H9 (cell line): ENCODE measurements at regions not wholly inside any gene's neighbourhood (a gene's known extent, or its start where the extent isn't known, plus 50 kb on each side); places are given as distances from the start of the nearest gene placed in this dataset.

Experiments used
- DNase-seq: peaks from one replicate; pipeline ENCODE4 v3.0.0-alpha.2; 2017
- H2AFZ ChIP-seq: one replicate; pipeline ENCODE4 v1.6.1; 2013; ENCODE audit warnings: mild to moderate bottlenecking, low read length, control low read depth, moderate library complexity
- H2AK5ac ChIP-seq: 2 replicates; pipeline ENCODE4 v1.6.1; 2013; ENCODE audit warnings: low read length, control low read depth, mixed read lengths; ENCODE audit not compliant: insufficient read length
- H2BK120ac ChIP-seq: one replicate; pipeline ENCODE4 v1.6.1; 2013; ENCODE audit warnings: low read depth, mild to moderate bottlenecking, low read length, control low read depth, inconsistent platforms; ENCODE audit not compliant: poor library complexity, severe bottlenecking
- H2BK12ac ChIP-seq: 2 replicates; pipeline ENCODE4 v1.6.1; 2013; ENCODE audit warnings: low read length, control low read depth, mixed read lengths, low read depth; ENCODE audit not compliant: insufficient read length
- H2BK15ac ChIP-seq: 2 replicates; pipeline ENCODE4 v1.6.1; 2013; ENCODE audit warnings: low read depth, low read length, control low read depth
- H2BK20ac ChIP-seq: one replicate; pipeline ENCODE4 v1.6.1; 2013; ENCODE audit warnings: low read depth, mild to moderate bottlenecking, low read length, control low read depth, inconsistent platforms; ENCODE audit not compliant: poor library complexity, severe bottlenecking
- H2BK5ac ChIP-seq: 2 replicates; pipeline ENCODE4 v1.6.1; 2013; ENCODE audit warnings: low read length, control low read depth, mixed read lengths; ENCODE audit not compliant: insufficient read length
- H3K14ac ChIP-seq: 2 replicates; pipeline ENCODE4 v1.6.1; 2013; ENCODE audit warnings: low read length, control low read depth; ENCODE audit not compliant: insufficient read depth
- H3K18ac ChIP-seq: 2 replicates; pipeline ENCODE4 v1.6.1; 2013; ENCODE audit warnings: low read depth, mild to moderate bottlenecking, mixed read lengths, low read length, control low read depth; ENCODE audit not compliant: insufficient read length
- H3K23ac ChIP-seq: 2 replicates; pipeline ENCODE4 v1.6.1; 2013; ENCODE audit warnings: low read length, control low read depth, mixed read lengths, low read depth; ENCODE audit not compliant: insufficient read length
- H3K23me2 ChIP-seq: 2 replicates; pipeline ENCODE4 v1.6.1; 2013; ENCODE audit warnings: low read depth, mild to moderate bottlenecking, mixed read lengths, low read length, control low read depth; ENCODE audit not compliant: insufficient read length, poor library complexity, severe bottlenecking
- H3K27ac ChIP-seq: 2 replicates; pipeline ENCODE4 v1.5.1; 2013; ENCODE audit warnings: low read length, control low read depth, mixed read lengths, low read depth; ENCODE audit not compliant: insufficient read length
- H3K27me3 ChIP-seq: 2 replicates; pipeline ENCODE4 v1.6.1; 2013; ENCODE audit warnings: low read length, control low read depth, inconsistent platforms; ENCODE audit not compliant: insufficient read depth
- H3K4ac ChIP-seq: 2 replicates; pipeline ENCODE4 v1.6.1; 2013; ENCODE audit warnings: low read depth, mild to moderate bottlenecking, control low read depth, inconsistent platforms, low read length, moderate library complexity
- H3K4me1 ChIP-seq: 2 replicates; pipeline ENCODE4 v1.6.1; 2013; ENCODE audit warnings: low read length, control low read depth, inconsistent platforms; ENCODE audit not compliant: insufficient read depth
- H3K4me2 ChIP-seq: 2 replicates; pipeline ENCODE4 v1.6.1; 2013; ENCODE audit warnings: low read length, control low read depth, mixed read lengths; ENCODE audit not compliant: insufficient read length, insufficient read depth
- H3K56ac ChIP-seq: 2 replicates; pipeline ENCODE4 v1.6.1; 2013; ENCODE audit warnings: low read depth, mild to moderate bottlenecking, mixed read lengths, low read length, control low read depth; ENCODE audit not compliant: insufficient read length
- H3K79me1 ChIP-seq: 2 replicates; pipeline ENCODE4 v1.6.1; 2013; ENCODE audit warnings: low read depth, mild to moderate bottlenecking, moderate library complexity, low read length, control low read depth, inconsistent platforms; ENCODE audit not compliant: insufficient read depth, poor library complexity, severe bottlenecking
- H3K79me2 ChIP-seq: 2 replicates; pipeline ENCODE4 v1.6.1; 2013; ENCODE audit warnings: low read length, control low read depth, inconsistent platforms; ENCODE audit not compliant: insufficient read depth
- H3K9ac ChIP-seq: 2 replicates; pipeline ENCODE4 v1.6.1; 2013; ENCODE audit warnings: low read length, control low read depth, mixed read lengths; ENCODE audit not compliant: insufficient read length; ENCODE audit errors: extremely low read depth
- H3K9me3 ChIP-seq: one replicate; pipeline ENCODE4 v1.6.1; 2013; ENCODE audit warnings: low read depth, low read length, inconsistent platforms; ENCODE audit not compliant: control insufficient read depth
- H3T11ph ChIP-seq: one replicate; pipeline ENCODE4 v1.6.1; 2013; ENCODE audit warnings: mild to moderate bottlenecking, low read length, control low read depth, inconsistent platforms
- H4K20me1 ChIP-seq: one replicate; pipeline ENCODE4 v1.6.1; 2013; ENCODE audit not compliant: control insufficient read depth, insufficient read length, insufficient read depth
- H4K5ac ChIP-seq: 2 replicates; pipeline ENCODE4 v1.6.1; 2013; ENCODE audit warnings: low read depth, mild to moderate bottlenecking, mixed read lengths, low read length, control low read depth; ENCODE audit not compliant: insufficient read length
- H4K8ac ChIP-seq: replicated peaks from 2 replicates; pipeline ENCODE4 v1.6.1; 2013; ENCODE audit warnings: low read length, control low read depth, mixed read lengths, low read depth; ENCODE audit not compliant: insufficient read length
- H4K91ac ChIP-seq: 2 replicates; pipeline ENCODE4 v1.6.1; 2013; ENCODE audit warnings: low read depth, mild to moderate bottlenecking, moderate library complexity, mixed read lengths, low read length, control low read depth; ENCODE audit not compliant: insufficient read length
- H3K27ac Mint-ChIP-seq, 3 experiments: 2 replicates in 2 of 3; 3 replicates in 1 of 3; pipeline ENCODE4 v1.8.0; 2020 to 2021; ENCODE audit warnings: mixed read lengths in 3 of 3, mild to moderate bottlenecking in 1 of 3, moderate library complexity in 1 of 3
- H3K27me3 Mint-ChIP-seq: 2 replicates; pipeline ENCODE4 v1.8.0; 2021; ENCODE audit warnings: low read depth, mild to moderate bottlenecking, moderate library complexity, mixed read lengths
- H3K36me3 Mint-ChIP-seq, 3 experiments: 2 replicates in 2 of 3; 3 replicates in 1 of 3; pipeline ENCODE4 v1.8.0; 2020 to 2021; ENCODE audit warnings: low read depth in 3 of 3, mixed read lengths in 3 of 3; ENCODE audit not compliant: insufficient read depth in 1 of 3
- H3K4me1 Mint-ChIP-seq, 2 experiments: 2 replicates each; pipeline ENCODE4 v1.8.0; 2020; ENCODE audit warnings: mixed read lengths in 2 of 2
- H3K4me3 Mint-ChIP-seq, 2 experiments: 2 replicates in 1 of 2; 3 replicates in 1 of 2; pipeline ENCODE4 v1.8.0; 2020 to 2021; ENCODE audit warnings: mild to moderate bottlenecking in 2 of 2, mixed read lengths in 2 of 2, moderate library complexity in 1 of 2
- H3K9me3 Mint-ChIP-seq, 2 experiments: 2 replicates in 1 of 2; 3 replicates in 1 of 2; pipeline ENCODE4 v1.8.0; 2020; ENCODE audit warnings: mild to moderate bottlenecking in 2 of 2, mixed read lengths in 2 of 2, moderate library complexity in 1 of 2
- CTCF ChIP-seq: fragments of 200-600 bp; sonication (generic); conservative IDR thresholded peaks from 3 replicates; pipeline ENCODE4 v1.8.0; 2021; ENCODE audit warnings: antibody characterized with exemption, mild to moderate bottlenecking
- WGBS: extraction: QIAGEN DNeasy Blood & Tissue Kit; methylation state at CpG from one replicate; pipeline ENCODE4 v1.1.7; 2013; ENCODE audit warnings: missing lambda C conversion rate, low lambda C conversion rate, mixed read lengths; ENCODE audit not compliant: insufficient read length; ENCODE audit errors: extremely low coverage; 5-methylcytosine and 5-hydroxymethylcytosine counted together

- DNase-seq = no peak
- Histone ChIP-seq H3K4me1 (no peaks in the 10 kb centered on the region), H2BK12ac (no peak overlapping the region), H3K4ac (no peak overlapping the region), H4K8ac (no peak overlapping the region), H2BK5ac (no peak overlapping the region), H3K27ac (no peak overlapping the region), H4K20me1 (no peaks in the 10 kb centered on the region), H4K91ac (no peak overlapping the region), H3K9ac (no peak overlapping the region), H3K4me2 (no peak overlapping the region), H2AFZ (no peak overlapping the region), H3K23me2 (no peaks in the 10 kb centered on the region), H4K5ac (no peak overlapping the region), H2BK120ac (no peak overlapping the region), H3K56ac (no peak overlapping the region), H3K79me1 (no peaks in the 10 kb centered on the region), H3K18ac (no peak overlapping the region), H3T11ph (no peak overlapping the region), H2AK5ac (no peak overlapping the region), H3K9me3 (no peaks in the 10 kb centered on the region), H3K79me2 (no peaks in the 10 kb centered on the region), H3K27me3 (no peaks in the 10 kb centered on the region), H3K23ac (no peak overlapping the region), H3K14ac (no peak overlapping the region), H2BK15ac (no peak overlapping the region), H2BK20ac (no peak overlapping the region)
- Mint-ChIP-seq H3K36me3 (peaks cover 9 to 17% (median 12%) of the 10 kb centered on the region in 3 experiments; a peak in 6 of 7 replicates), H3K4me1 (no peaks in the 10 kb centered on the region), H3K9me3 (peaks cover 18 to 20% of the 10 kb centered on the region in 2 experiments), H3K4me3 (no peak overlapping the region), H3K27ac (no peak overlapping the region), H3K27me3 (no peaks in the 10 kb centered on the region)
- WGBS = no CpG with 5 or more reads among the region's 1 CpG
- TF ChIP-seq CTCF = no peak
These were observed 408.7 kb upstream of the RIOK2 start for GRCh38 chr5:97591781-97592180.
